GM23338 (cell line): ENCODE measurements at regions not wholly inside any gene's neighbourhood (a gene's known extent, or its start where the extent isn't known, plus 50 kb on each side); places are given as distances from the start of the nearest gene placed in this dataset.

Experiments
- ATAC-seq: fragments of 200-7000 bp; cut with Tn5 transposase; 3 replicates; pipeline ENCODE4 v1.9.1; 2020
- DNase-seq: peaks from one replicate; pipeline ENCODE4 v3.0.0-alpha.2; 2015; ENCODE audit warnings: low spot score
- H2AFZ ChIP-seq: fragments of 200-600 bp; sonication (generic); 2 replicates; pipeline ENCODE4 v1.8.0; 2016; ENCODE audit warnings: antibody characterized with exemption, mild to moderate bottlenecking, moderate library complexity
- H3F3A ChIP-seq: fragments of 200-600 bp; sonication (generic); replicated peaks from 2 replicates; pipeline ENCODE4 v1.8.0; 2017; ENCODE audit warnings: antibody characterized with exemption, mixed run types, low read depth
- H3K27ac ChIP-seq: fragments of 200-600 bp; sonication (generic); 2 replicates; pipeline ENCODE4 v1.6.1; 2016; ENCODE audit warnings: low read depth
- H3K27me3 ChIP-seq: fragments of 200-600 bp; sonication (generic); 2 replicates; pipeline ENCODE4 v1.8.0; 2016; ENCODE audit warnings: mild to moderate bottlenecking, mixed run types, moderate library complexity; ENCODE audit not compliant: insufficient read depth
- H3K36me3 ChIP-seq: fragments of 200-600 bp; sonication (generic); 2 replicates; pipeline ENCODE4 v1.8.0; 2016; ENCODE audit warnings: mild to moderate bottlenecking; ENCODE audit not compliant: insufficient read depth
- H3K4me1 ChIP-seq: fragments of 200-600 bp; sonication (generic); 2 replicates; pipeline ENCODE4 v1.8.0; 2016; ENCODE audit warnings: mild to moderate bottlenecking, moderate library complexity; ENCODE audit not compliant: insufficient read depth
- H3K4me2 ChIP-seq: fragments of 200-600 bp; sonication (generic); 2 replicates; pipeline ENCODE4 v1.7.1; 2017; ENCODE audit warnings: mixed run types
- H3K4me3 ChIP-seq: fragments of 200-600 bp; sonication (generic); 2 replicates; pipeline ENCODE4 v1.6.1; 2016; ENCODE audit warnings: mixed run types
- H3K79me2 ChIP-seq: fragments of 200-600 bp; sonication (generic); replicated peaks from 2 replicates; pipeline ENCODE4 v1.8.0; 2017; ENCODE audit warnings: mild to moderate bottlenecking; ENCODE audit not compliant: insufficient read depth
- H3K9me2 ChIP-seq: fragments of 200-600 bp; sonication (generic); 2 replicates; pipeline ENCODE4 v1.8.0; 2017; ENCODE audit not compliant: insufficient read depth
- H4K20me1 ChIP-seq: fragments of 200-600 bp; sonication (generic); replicated peaks from 2 replicates; pipeline ENCODE4 v1.8.0; 2017; ENCODE audit warnings: mild to moderate bottlenecking; ENCODE audit not compliant: insufficient read depth
- H3K27ac Mint-ChIP-seq: 2 replicates; pipeline ENCODE4 v1.8.0; 2020; ENCODE audit warnings: inconsistent platforms, mild to moderate bottlenecking, moderate library complexity, mixed read lengths
- H3K27me3 Mint-ChIP-seq: 3 replicates; pipeline ENCODE4 v1.8.0; 2022; ENCODE audit warnings: low read depth, mild to moderate bottlenecking, moderate library complexity, mixed read lengths, inconsistent platforms; ENCODE audit not compliant: insufficient read depth, poor library complexity
- H3K36me3 Mint-ChIP-seq: 3 replicates; pipeline ENCODE4 v1.8.0; 2021; ENCODE audit warnings: low read depth, mild to moderate bottlenecking, inconsistent platforms, moderate library complexity, mixed read lengths
- H3K4me1 Mint-ChIP-seq: 3 replicates; pipeline ENCODE4 v1.8.0; 2020; ENCODE audit warnings: mild to moderate bottlenecking, inconsistent platforms, mixed read lengths
- H3K4me3 Mint-ChIP-seq: 3 replicates; pipeline ENCODE4 v1.8.0; 2021; ENCODE audit warnings: moderate library complexity, mild to moderate bottlenecking, inconsistent platforms, mixed read lengths
- H3K9me3 Mint-ChIP-seq: 3 replicates; pipeline ENCODE4 v1.8.0; 2020; ENCODE audit warnings: moderate library complexity, mild to moderate bottlenecking, inconsistent platforms, mixed read lengths
- EZH2 ChIP-seq: fragments of 200-600 bp; sonication (generic); IDR thresholded peaks from one replicate; pipeline ENCODE4 v1.8.0; 2017; ENCODE audit warnings: antibody characterized with exemption, mild to moderate bottlenecking, low read depth; ENCODE audit not compliant: unreplicated experiment
- JUNB ChIP-seq: IDR thresholded peaks from one replicate; pipeline ENCODE4 v1.6.1; 2016; ENCODE audit warnings: antibody characterized with exemption; ENCODE audit not compliant: unreplicated experiment
- STAT1 ChIP-seq: IDR thresholded peaks from one replicate; pipeline ENCODE4 v1.6.1; 2016; ENCODE audit warnings: antibody characterized with exemption; ENCODE audit not compliant: unreplicated experiment
- TF ChIP-seq, protein P1 (sequence below): fragments of 250-450 bp; sonication (Bioruptor Pico); IDR thresholded peaks from 2 replicates; pipeline ENCODE4 v1.5.0; 2020; ENCODE audit warnings: mild to moderate bottlenecking, moderate library complexity
- TF ChIP-seq, protein P2 (sequence below): IDR thresholded peaks from 2 replicates; pipeline ENCODE4 v1.6.1; 2016; ENCODE audit warnings: antibody characterized with exemption
- TF ChIP-seq, protein P3 (sequence below), 2 experiments: fragments of 200-600 bp in 1 of 2; sonication (generic) in 1 of 2; conservative IDR thresholded peaks; 2 replicates each; pipeline versions ENCODE4 v1.5.1 to v1.6.1; 2016 to 2017; ENCODE audit warnings: antibody characterized with exemption in 2 of 2, low read depth in 2 of 2, mild to moderate bottlenecking in 2 of 2, moderate library complexity in 1 of 2

DNA sequence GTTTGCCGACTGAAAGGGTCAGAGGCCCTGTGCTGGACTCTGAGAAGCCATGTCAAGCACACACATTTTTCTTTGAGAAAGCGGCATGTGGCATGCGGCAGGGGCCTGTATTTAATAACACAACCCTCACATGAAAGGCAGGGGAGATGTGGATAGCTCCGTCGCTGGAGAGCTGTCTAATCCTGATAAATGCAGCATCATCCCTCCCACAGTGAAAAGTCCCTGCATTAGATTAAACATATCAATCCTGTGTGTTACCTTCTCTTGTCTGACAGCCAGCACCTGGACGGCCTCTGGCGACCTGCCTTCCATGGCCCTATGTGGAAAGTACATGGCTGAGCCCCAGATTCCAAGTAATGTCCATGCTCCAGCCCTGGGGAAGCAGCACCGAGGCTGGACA, 313.0 kb upstream of the AJAP1 start:
- peaks cover 96% of the 10 kb centered on the region for H3K9me3 Mint-ChIP-seq
- Histone ChIP-seq H3K9me2 (no peaks in the 10 kb centered on the region), H3F3A (no peaks in the 10 kb centered on the region), H3K4me3 (no peak overlapping the region), H3K79me2 (no peaks in the 10 kb centered on the region), H3K4me2 (no peak overlapping the region), H3K36me3 (no peaks in the 10 kb centered on the region; the same call in 1 of the 2 replicates), H3K27ac (no peak overlapping the region), H4K20me1 (no peaks in the 10 kb centered on the region), H3K27me3 (no peaks in the 10 kb centered on the region), H3K4me1 (no peaks in the 10 kb centered on the region), H2AFZ (no peak overlapping the region)
- no peaks in the 10 kb centered on the region for H3K4me1 Mint-ChIP-seq
- no peak for ATAC-seq
- no peak for DNase-seq
- H3K27ac Mint-ChIP-seq: no peak overlapping the region
- peaks cover 5% of the 10 kb centered on the region for H3K27me3 Mint-ChIP-seq
- no peak overlapping the region for H3K4me3 Mint-ChIP-seq
- H3K36me3 Mint-ChIP-seq: peaks cover 30% of the 10 kb centered on the region
- TF ChIP-seq, protein P1, sequence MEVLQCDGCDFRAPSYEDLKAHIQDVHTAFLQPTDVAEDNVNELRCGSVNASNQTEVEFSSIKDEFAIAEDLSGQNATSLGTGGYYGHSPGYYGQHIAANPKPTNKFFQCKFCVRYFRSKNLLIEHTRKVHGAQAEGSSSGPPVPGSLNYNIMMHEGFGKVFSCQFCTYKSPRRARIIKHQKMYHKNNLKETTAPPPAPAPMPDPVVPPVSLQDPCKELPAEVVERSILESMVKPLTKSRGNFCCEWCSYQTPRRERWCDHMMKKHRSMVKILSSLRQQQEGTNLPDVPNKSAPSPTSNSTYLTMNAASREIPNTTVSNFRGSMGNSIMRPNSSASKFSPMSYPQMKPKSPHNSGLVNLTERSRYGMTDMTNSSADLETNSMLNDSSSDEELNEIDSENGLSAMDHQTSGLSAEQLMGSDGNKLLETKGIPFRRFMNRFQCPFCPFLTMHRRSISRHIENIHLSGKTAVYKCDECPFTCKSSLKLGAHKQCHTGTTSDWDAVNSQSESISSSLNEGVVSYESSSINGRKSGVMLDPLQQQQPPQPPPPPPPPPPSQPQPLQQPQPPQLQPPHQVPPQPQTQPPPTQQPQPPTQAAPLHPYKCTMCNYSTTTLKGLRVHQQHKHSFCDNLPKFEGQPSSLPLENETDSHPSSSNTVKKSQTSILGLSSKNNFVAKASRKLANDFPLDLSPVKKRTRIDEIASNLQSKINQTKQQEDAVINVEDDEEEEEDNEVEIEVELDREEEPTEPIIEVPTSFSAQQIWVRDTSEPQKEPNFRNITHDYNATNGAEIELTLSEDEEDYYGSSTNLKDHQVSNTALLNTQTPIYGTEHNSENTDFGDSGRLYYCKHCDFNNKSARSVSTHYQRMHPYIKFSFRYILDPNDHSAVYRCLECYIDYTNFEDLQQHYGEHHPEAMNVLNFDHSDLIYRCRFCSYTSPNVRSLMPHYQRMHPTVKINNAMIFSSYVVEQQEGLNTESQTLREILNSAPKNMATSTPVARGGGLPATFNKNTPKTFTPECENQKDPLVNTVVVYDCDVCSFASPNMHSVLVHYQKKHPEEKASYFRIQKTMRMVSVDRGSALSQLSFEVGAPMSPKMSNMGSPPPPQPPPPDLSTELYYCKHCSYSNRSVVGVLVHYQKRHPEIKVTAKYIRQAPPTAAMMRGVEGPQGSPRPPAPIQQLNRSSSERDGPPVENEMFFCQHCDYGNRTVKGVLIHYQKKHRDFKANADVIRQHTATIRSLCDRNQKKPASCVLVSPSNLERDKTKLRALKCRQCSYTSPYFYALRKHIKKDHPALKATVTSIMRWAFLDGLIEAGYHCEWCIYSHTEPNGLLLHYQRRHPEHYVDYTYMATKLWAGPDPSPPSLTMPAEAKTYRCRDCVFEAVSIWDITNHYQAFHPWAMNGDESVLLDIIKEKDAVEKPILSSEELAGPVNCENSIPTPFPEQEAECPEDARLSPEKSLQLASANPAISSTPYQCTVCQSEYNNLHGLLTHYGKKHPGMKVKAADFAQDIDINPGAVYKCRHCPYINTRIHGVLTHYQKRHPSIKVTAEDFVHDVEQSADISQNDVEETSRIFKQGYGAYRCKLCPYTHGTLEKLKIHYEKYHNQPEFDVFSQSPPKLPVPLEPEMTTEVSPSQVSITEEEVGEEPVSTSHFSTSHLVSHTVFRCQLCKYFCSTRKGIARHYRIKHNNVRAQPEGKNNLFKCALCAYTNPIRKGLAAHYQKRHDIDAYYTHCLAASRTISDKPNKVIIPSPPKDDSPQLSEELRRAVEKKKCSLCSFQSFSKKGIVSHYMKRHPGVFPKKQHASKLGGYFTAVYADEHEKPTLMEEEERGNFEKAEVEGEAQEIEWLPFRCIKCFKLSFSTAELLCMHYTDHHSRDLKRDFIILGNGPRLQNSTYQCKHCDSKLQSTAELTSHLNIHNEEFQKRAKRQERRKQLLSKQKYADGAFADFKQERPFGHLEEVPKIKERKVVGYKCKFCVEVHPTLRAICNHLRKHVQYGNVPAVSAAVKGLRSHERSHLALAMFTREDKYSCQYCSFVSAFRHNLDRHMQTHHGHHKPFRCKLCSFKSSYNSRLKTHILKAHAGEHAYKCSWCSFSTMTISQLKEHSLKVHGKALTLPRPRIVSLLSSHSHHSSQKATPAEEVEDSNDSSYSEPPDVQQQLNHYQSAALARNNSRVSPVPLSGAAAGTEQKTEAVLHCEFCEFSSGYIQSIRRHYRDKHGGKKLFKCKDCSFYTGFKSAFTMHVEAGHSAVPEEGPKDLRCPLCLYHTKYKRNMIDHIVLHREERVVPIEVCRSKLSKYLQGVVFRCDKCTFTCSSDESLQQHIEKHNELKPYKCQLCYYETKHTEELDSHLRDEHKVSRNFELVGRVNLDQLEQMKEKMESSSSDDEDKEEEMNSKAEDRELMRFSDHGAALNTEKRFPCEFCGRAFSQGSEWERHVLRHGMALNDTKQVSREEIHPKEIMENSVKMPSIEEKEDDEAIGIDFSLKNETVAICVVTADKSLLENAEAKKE (CRISPR knock-in tag): no peak

DNA sequence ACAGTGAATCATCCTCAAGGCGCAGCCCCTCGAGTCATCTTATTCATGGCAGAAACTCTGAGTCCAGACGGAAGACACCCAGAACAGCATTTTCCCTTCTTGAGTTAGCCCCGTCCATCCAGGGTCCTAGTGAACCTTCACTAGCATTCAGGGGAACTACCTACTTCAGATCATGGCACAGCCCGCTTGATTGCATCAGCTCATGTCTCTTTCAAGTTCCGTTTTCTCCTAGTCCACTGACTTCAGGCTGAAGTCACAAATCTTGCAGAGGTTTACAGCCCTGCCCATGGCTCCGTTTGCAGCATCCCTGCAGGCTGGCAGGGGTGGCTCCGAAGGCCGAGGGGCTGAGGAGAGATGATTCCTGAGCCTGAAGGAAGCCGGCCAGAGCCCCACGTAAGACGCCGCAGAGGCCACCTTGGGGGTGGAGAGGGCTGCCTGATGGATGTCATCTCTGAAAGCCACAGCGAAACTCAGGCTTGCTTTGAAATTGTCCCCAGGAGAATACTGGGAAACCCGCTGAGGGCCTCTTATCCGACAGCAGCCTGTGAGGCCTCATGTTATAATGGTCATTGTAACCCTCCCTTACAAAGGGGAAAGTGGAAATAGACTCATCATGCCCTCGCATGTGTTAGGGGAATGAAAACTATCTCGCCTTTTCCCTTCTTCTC, 310.2 kb upstream of the AJAP1 start:
- H3K4me2 ChIP-seq: no peak overlapping the region
- H3K79me2 ChIP-seq: no peaks in the 10 kb centered on the region
- Mint-ChIP-seq H3K4me3 (no peak overlapping the region), H3K9me3 (peaks cover 94% of the 10 kb centered on the region), H3K4me1 (no peaks in the 10 kb centered on the region), H3K27me3 (peaks cover 3% of the 10 kb centered on the region), H3K36me3 (peaks cover 40% of the 10 kb centered on the region; the same call in 2 of the 3 replicates), H3K27ac (no peak overlapping the region)
- no peaks in the 10 kb centered on the region for H3K4me1 ChIP-seq
- no peak for ATAC-seq
- no peaks in the 10 kb centered on the region for H3K27me3 ChIP-seq
- H3K27ac ChIP-seq: no peak overlapping the region
- no peaks in the 10 kb centered on the region for H4K20me1 ChIP-seq
- H3K36me3 ChIP-seq: no peaks in the 10 kb centered on the region; the same call in 1 of the 2 replicates
- no peaks in the 10 kb centered on the region for H3K9me2 ChIP-seq
- no peak overlapping the region for H2AFZ ChIP-seq
- H3F3A ChIP-seq: no peaks in the 10 kb centered on the region
- no peak overlapping the region for H3K4me3 ChIP-seq
- DNase-seq: no peak
- TF ChIP-seq EZH2: no peak
- TF ChIP-seq, protein P2, sequence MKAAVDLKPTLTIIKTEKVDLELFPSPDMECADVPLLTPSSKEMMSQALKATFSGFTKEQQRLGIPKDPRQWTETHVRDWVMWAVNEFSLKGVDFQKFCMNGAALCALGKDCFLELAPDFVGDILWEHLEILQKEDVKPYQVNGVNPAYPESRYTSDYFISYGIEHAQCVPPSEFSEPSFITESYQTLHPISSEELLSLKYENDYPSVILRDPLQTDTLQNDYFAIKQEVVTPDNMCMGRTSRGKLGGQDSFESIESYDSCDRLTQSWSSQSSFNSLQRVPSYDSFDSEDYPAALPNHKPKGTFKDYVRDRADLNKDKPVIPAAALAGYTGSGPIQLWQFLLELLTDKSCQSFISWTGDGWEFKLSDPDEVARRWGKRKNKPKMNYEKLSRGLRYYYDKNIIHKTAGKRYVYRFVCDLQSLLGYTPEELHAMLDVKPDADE: no peak
- TF ChIP-seq, protein P3, sequence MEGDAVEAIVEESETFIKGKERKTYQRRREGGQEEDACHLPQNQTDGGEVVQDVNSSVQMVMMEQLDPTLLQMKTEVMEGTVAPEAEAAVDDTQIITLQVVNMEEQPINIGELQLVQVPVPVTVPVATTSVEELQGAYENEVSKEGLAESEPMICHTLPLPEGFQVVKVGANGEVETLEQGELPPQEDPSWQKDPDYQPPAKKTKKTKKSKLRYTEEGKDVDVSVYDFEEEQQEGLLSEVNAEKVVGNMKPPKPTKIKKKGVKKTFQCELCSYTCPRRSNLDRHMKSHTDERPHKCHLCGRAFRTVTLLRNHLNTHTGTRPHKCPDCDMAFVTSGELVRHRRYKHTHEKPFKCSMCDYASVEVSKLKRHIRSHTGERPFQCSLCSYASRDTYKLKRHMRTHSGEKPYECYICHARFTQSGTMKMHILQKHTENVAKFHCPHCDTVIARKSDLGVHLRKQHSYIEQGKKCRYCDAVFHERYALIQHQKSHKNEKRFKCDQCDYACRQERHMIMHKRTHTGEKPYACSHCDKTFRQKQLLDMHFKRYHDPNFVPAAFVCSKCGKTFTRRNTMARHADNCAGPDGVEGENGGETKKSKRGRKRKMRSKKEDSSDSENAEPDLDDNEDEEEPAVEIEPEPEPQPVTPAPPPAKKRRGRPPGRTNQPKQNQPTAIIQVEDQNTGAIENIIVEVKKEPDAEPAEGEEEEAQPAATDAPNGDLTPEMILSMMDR (conservative IDR thresholded peaks at IDR 0.05; ENCODE audit: low read depth in 2 of 2): no peak
- no peak for TF ChIP-seq STAT1
- no peak for TF ChIP-seq JUNB
